GM23338 (cell line): ENCODE measurements at regions not wholly inside any gene's neighbourhood (a gene's known extent, or its start where the extent isn't known, plus 50 kb on each side); places are given as distances from the start of the nearest gene placed in this dataset.
A peak's percentile ranks its signal among the peaks of the same experiment; 100 is the strongest.

Experiments used
- ATAC-seq: fragments of 200-7000 bp; cut with Tn5 transposase; 3 replicates; pipeline ENCODE4 v1.9.1; 2020
- DNase-seq: peaks from one replicate; pipeline ENCODE4 v3.0.0-alpha.2; 2015; ENCODE audit warnings: low spot score
- H2AFZ ChIP-seq: fragments of 200-600 bp; sonication (generic); 2 replicates; pipeline ENCODE4 v1.8.0; 2016; ENCODE audit warnings: antibody characterized with exemption, mild to moderate bottlenecking, moderate library complexity
- H3F3A ChIP-seq: fragments of 200-600 bp; sonication (generic); replicated peaks from 2 replicates; pipeline ENCODE4 v1.8.0; 2017; ENCODE audit warnings: antibody characterized with exemption, mixed run types, low read depth
- H3K27ac ChIP-seq: fragments of 200-600 bp; sonication (generic); 2 replicates; pipeline ENCODE4 v1.6.1; 2016; ENCODE audit warnings: low read depth
- H3K27me3 ChIP-seq: fragments of 200-600 bp; sonication (generic); 2 replicates; pipeline ENCODE4 v1.8.0; 2016; ENCODE audit warnings: mild to moderate bottlenecking, mixed run types, moderate library complexity; ENCODE audit not compliant: insufficient read depth
- H3K36me3 ChIP-seq: fragments of 200-600 bp; sonication (generic); 2 replicates; pipeline ENCODE4 v1.8.0; 2016; ENCODE audit warnings: mild to moderate bottlenecking; ENCODE audit not compliant: insufficient read depth
- H3K4me1 ChIP-seq: fragments of 200-600 bp; sonication (generic); 2 replicates; pipeline ENCODE4 v1.8.0; 2016; ENCODE audit warnings: mild to moderate bottlenecking, moderate library complexity; ENCODE audit not compliant: insufficient read depth
- H3K4me2 ChIP-seq: fragments of 200-600 bp; sonication (generic); 2 replicates; pipeline ENCODE4 v1.7.1; 2017; ENCODE audit warnings: mixed run types
- H3K4me3 ChIP-seq: fragments of 200-600 bp; sonication (generic); 2 replicates; pipeline ENCODE4 v1.6.1; 2016; ENCODE audit warnings: mixed run types
- H3K79me2 ChIP-seq: fragments of 200-600 bp; sonication (generic); replicated peaks from 2 replicates; pipeline ENCODE4 v1.8.0; 2017; ENCODE audit warnings: mild to moderate bottlenecking; ENCODE audit not compliant: insufficient read depth
- H3K9me2 ChIP-seq: fragments of 200-600 bp; sonication (generic); 2 replicates; pipeline ENCODE4 v1.8.0; 2017; ENCODE audit not compliant: insufficient read depth
- H4K20me1 ChIP-seq: fragments of 200-600 bp; sonication (generic); replicated peaks from 2 replicates; pipeline ENCODE4 v1.8.0; 2017; ENCODE audit warnings: mild to moderate bottlenecking; ENCODE audit not compliant: insufficient read depth
- H3K27ac Mint-ChIP-seq: 2 replicates; pipeline ENCODE4 v1.8.0; 2020; ENCODE audit warnings: inconsistent platforms, mild to moderate bottlenecking, moderate library complexity, mixed read lengths
- H3K27me3 Mint-ChIP-seq: 3 replicates; pipeline ENCODE4 v1.8.0; 2022; ENCODE audit warnings: low read depth, mild to moderate bottlenecking, moderate library complexity, mixed read lengths, inconsistent platforms; ENCODE audit not compliant: insufficient read depth, poor library complexity
- H3K36me3 Mint-ChIP-seq: 3 replicates; pipeline ENCODE4 v1.8.0; 2021; ENCODE audit warnings: low read depth, mild to moderate bottlenecking, inconsistent platforms, moderate library complexity, mixed read lengths
- H3K4me1 Mint-ChIP-seq: 3 replicates; pipeline ENCODE4 v1.8.0; 2020; ENCODE audit warnings: mild to moderate bottlenecking, inconsistent platforms, mixed read lengths
- H3K4me3 Mint-ChIP-seq: 3 replicates; pipeline ENCODE4 v1.8.0; 2021; ENCODE audit warnings: moderate library complexity, mild to moderate bottlenecking, inconsistent platforms, mixed read lengths
- H3K9me3 Mint-ChIP-seq: 3 replicates; pipeline ENCODE4 v1.8.0; 2020; ENCODE audit warnings: moderate library complexity, mild to moderate bottlenecking, inconsistent platforms, mixed read lengths
- CREB1 ChIP-seq: fragments of 250-450 bp; sonication (Bioruptor Pico); IDR thresholded peaks from 2 replicates; pipeline ENCODE4 v1.5.0; 2020; ENCODE audit warnings: low read depth, mild to moderate bottlenecking, moderate library complexity
- EZH2 ChIP-seq: fragments of 200-600 bp; sonication (generic); IDR thresholded peaks from one replicate; pipeline ENCODE4 v1.8.0; 2017; ENCODE audit warnings: antibody characterized with exemption, mild to moderate bottlenecking, low read depth; ENCODE audit not compliant: unreplicated experiment
- EZH2phosphoT487 ChIP-seq: fragments of 200-600 bp; sonication (generic); IDR thresholded peaks from one replicate; pipeline ENCODE4 v1.8.1; 2018; ENCODE audit warnings: antibody characterized with exemption; ENCODE audit not compliant: unreplicated experiment
- JUNB ChIP-seq: IDR thresholded peaks from one replicate; pipeline ENCODE4 v1.6.1; 2016; ENCODE audit warnings: antibody characterized with exemption; ENCODE audit not compliant: unreplicated experiment
- NANOG ChIP-seq: IDR thresholded peaks from 2 replicates; pipeline ENCODE4 v1.6.1; 2016; ENCODE audit warnings: antibody characterized with exemption, borderline replicate concordance
- POLR2AphosphoS5 ChIP-seq: IDR thresholded peaks from 2 replicates; pipeline ENCODE4 v1.6.1; 2016; ENCODE audit warnings: antibody characterized with exemption, low read depth
- REST ChIP-seq: IDR thresholded peaks from one replicate; pipeline ENCODE4 v1.6.1; 2018; ENCODE audit warnings: antibody characterized with exemption; ENCODE audit not compliant: unreplicated experiment
- STAT1 ChIP-seq: IDR thresholded peaks from one replicate; pipeline ENCODE4 v1.6.1; 2016; ENCODE audit warnings: antibody characterized with exemption; ENCODE audit not compliant: unreplicated experiment
- ZNF114 ChIP-seq: fragments of 250-450 bp; sonication (Bioruptor Pico); IDR thresholded peaks from 2 replicates; pipeline ENCODE4 v1.5.0; 2020; ENCODE audit warnings: mild to moderate bottlenecking, moderate library complexity
- ZNF331 ChIP-seq: fragments of 250-450 bp; sonication (Bioruptor Pico); IDR thresholded peaks from 2 replicates; pipeline ENCODE4 v1.5.0; 2020; ENCODE audit warnings: low read depth, mild to moderate bottlenecking, moderate library complexity
- ZNF462 ChIP-seq: fragments of 250-450 bp; sonication (Bioruptor Pico); IDR thresholded peaks from 2 replicates; pipeline ENCODE4 v1.5.0; 2020; ENCODE audit warnings: mild to moderate bottlenecking, moderate library complexity

GRCh38 chr19:28400953-28401671 lies 811.8 kb downstream of the UQCRFS1 start:
- ATAC-seq (no peak), DNase-seq (no peak)
- no peak overlapping the region for H3K4me3 ChIP-seq
- TF ChIP-seq EZH2 (no peak), ZNF114 (CRISPR knock-in tag) (no peak), ZNF462 (CRISPR knock-in tag) (no peak)
- peaks cover 6% of the 10 kb centered on the region; the same call in 1 of the 2 replicates for H3K9me2 ChIP-seq
- no peak overlapping the region for H3K27ac Mint-ChIP-seq
- peaks cover 3% of the 10 kb centered on the region; the same call in 2 of the 3 replicates for H3K9me3 Mint-ChIP-seq
- peak overlapping the region; percentile 66 for H2AFZ ChIP-seq
- H3K4me1 ChIP-seq = no peaks in the 10 kb centered on the region
- H4K20me1 ChIP-seq = no peaks in the 10 kb centered on the region
- no peaks in the 10 kb centered on the region for H3K36me3 Mint-ChIP-seq
- no peaks in the 10 kb centered on the region for H3K27me3 ChIP-seq
- H3F3A ChIP-seq = no peaks in the 10 kb centered on the region
- H3K4me1 Mint-ChIP-seq = peaks cover 19% of the 10 kb centered on the region
- H3K27me3 Mint-ChIP-seq = no peaks in the 10 kb centered on the region
- no peaks in the 10 kb centered on the region for H3K79me2 ChIP-seq
- H3K4me2 ChIP-seq = no peak overlapping the region
- no peak overlapping the region for H3K4me3 Mint-ChIP-seq
- H3K27ac ChIP-seq = no peak overlapping the region
- H3K36me3 ChIP-seq = no peaks in the 10 kb centered on the region

GRCh38 chr19:28399187-28399586 lies 813.8 kb downstream of the UQCRFS1 start:
- no peaks in the 10 kb centered on the region for H3F3A ChIP-seq
- no peaks in the 10 kb centered on the region for H3K79me2 ChIP-seq
- Mint-ChIP-seq H3K27me3 (peaks cover 6% of the 10 kb centered on the region), H3K4me3 (no peak overlapping the region), H3K9me3 (peaks cover 3% of the 10 kb centered on the region; the same call in 2 of the 3 replicates), H3K4me1 (peaks cover 29% of the 10 kb centered on the region), H3K27ac (no peak overlapping the region), H3K36me3 (no peaks in the 10 kb centered on the region)
- peaks cover 16% of the 10 kb centered on the region for H3K4me1 ChIP-seq
- H3K4me2 ChIP-seq = no peak overlapping the region
- H3K27ac ChIP-seq = no peak overlapping the region
- ATAC-seq = no peak
- H3K9me2 ChIP-seq = peaks cover 5% of the 10 kb centered on the region; the same call in 1 of the 2 replicates
- no peak overlapping the region for H2AFZ ChIP-seq
- no peaks in the 10 kb centered on the region for H4K20me1 ChIP-seq
- no peak for DNase-seq
- H3K27me3 ChIP-seq = no peaks in the 10 kb centered on the region
- H3K36me3 ChIP-seq = no peaks in the 10 kb centered on the region
- no peak overlapping the region for H3K4me3 ChIP-seq
- TF ChIP-seq REST (no peak), POLR2AphosphoS5 (no peak), EZH2 (no peak), CREB1 (CRISPR knock-in tag) (no peak), JUNB (no peak), ZNF331 (no peak), NANOG (no peak), STAT1 (no peak), EZH2phosphoT487 (no peak)
